ENCODE measurements at regions not wholly inside any gene's neighbourhood (a gene's known extent, or its start where the extent isn't known, plus 50 kb on each side); places are given as distances from the start of the nearest gene placed in this dataset.

DNA sequence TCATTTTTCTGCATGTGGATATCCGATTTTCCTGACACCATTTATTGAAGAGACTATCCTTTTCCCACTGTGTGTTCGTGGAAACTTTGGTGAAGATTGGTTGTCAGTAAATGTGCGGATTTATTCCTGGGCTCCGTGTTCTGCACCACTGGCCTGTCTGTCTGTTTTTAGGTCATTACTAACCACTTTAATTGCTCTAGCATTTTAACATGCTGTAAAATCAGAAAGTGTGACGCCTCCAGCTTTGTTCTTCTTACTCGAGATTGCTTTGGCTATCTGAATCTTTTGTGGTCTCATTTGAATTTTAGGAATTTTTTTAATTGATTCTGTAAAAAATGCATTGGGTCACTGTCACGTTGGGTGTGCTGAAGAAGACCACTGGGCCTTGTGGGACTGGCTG lies 1458.7 kb downstream of the AACS start:
- no peaks in the 10 kb centered on the region for H4K20me1 ChIP-seq (ENCODE audit: insufficient read depth)
- no peaks in the 10 kb centered on the region for H3K27me3 ChIP-seq (ENCODE audit: insufficient read depth, low read depth, low read length)
- no peak overlapping the region for H3K4me2 ChIP-seq (ENCODE audit: low read length)
- no peak overlapping the region for H3K9ac ChIP-seq (ENCODE audit: low read length)
- H3K79me2 ChIP-seq (replicated peaks; ENCODE audit: insufficient read depth, low read length) = no peaks in the 10 kb centered on the region
- H2AFZ ChIP-seq (ENCODE audit: low read depth, low read length) = no peak overlapping the region
- H3K27ac ChIP-seq (ENCODE audit: low read length) = no peak overlapping the region
- no peaks in the 10 kb centered on the region for H3K9me3 ChIP-seq (ENCODE audit: low read length)
- no peaks in the 10 kb centered on the region for H3F3A ChIP-seq (ENCODE audit: insufficient read depth, low read length, poor library complexity, severe bottlenecking)
- H3K9me2 ChIP-seq (ENCODE audit: insufficient read depth, low read length) = no peaks in the 10 kb centered on the region
- no peak for TF ChIP-seq EZH2 (IDR thresholded peaks at IDR 0.05; ENCODE audit: borderline replicate concordance, insufficient read depth, low read length, poor library complexity, severe bottlenecking)
- no peak for TF ChIP-seq RAD21 (conservative IDR thresholded peaks at IDR 0.05)
- no peak for TF ChIP-seq MXI1 (conservative IDR thresholded peaks at IDR 0.05; ENCODE audit: poor library complexity, severe bottlenecking)
- TF ChIP-seq, protein P1, sequence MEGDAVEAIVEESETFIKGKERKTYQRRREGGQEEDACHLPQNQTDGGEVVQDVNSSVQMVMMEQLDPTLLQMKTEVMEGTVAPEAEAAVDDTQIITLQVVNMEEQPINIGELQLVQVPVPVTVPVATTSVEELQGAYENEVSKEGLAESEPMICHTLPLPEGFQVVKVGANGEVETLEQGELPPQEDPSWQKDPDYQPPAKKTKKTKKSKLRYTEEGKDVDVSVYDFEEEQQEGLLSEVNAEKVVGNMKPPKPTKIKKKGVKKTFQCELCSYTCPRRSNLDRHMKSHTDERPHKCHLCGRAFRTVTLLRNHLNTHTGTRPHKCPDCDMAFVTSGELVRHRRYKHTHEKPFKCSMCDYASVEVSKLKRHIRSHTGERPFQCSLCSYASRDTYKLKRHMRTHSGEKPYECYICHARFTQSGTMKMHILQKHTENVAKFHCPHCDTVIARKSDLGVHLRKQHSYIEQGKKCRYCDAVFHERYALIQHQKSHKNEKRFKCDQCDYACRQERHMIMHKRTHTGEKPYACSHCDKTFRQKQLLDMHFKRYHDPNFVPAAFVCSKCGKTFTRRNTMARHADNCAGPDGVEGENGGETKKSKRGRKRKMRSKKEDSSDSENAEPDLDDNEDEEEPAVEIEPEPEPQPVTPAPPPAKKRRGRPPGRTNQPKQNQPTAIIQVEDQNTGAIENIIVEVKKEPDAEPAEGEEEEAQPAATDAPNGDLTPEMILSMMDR (IDR thresholded peaks at IDR 0.05; ENCODE audit: poor library complexity, severe bottlenecking) = no peak
- TF ChIP-seq SMC3 (conservative IDR thresholded peaks at IDR 0.05; ENCODE audit: poor library complexity) = no peak
- TF ChIP-seq POLR2AphosphoS5 (IDR thresholded peaks at IDR 0.05) = no peak
- no peak for TF ChIP-seq TAF1 (IDR thresholded peaks at IDR 0.05; ENCODE audit: low read depth)
- TF ChIP-seq, protein P2, sequence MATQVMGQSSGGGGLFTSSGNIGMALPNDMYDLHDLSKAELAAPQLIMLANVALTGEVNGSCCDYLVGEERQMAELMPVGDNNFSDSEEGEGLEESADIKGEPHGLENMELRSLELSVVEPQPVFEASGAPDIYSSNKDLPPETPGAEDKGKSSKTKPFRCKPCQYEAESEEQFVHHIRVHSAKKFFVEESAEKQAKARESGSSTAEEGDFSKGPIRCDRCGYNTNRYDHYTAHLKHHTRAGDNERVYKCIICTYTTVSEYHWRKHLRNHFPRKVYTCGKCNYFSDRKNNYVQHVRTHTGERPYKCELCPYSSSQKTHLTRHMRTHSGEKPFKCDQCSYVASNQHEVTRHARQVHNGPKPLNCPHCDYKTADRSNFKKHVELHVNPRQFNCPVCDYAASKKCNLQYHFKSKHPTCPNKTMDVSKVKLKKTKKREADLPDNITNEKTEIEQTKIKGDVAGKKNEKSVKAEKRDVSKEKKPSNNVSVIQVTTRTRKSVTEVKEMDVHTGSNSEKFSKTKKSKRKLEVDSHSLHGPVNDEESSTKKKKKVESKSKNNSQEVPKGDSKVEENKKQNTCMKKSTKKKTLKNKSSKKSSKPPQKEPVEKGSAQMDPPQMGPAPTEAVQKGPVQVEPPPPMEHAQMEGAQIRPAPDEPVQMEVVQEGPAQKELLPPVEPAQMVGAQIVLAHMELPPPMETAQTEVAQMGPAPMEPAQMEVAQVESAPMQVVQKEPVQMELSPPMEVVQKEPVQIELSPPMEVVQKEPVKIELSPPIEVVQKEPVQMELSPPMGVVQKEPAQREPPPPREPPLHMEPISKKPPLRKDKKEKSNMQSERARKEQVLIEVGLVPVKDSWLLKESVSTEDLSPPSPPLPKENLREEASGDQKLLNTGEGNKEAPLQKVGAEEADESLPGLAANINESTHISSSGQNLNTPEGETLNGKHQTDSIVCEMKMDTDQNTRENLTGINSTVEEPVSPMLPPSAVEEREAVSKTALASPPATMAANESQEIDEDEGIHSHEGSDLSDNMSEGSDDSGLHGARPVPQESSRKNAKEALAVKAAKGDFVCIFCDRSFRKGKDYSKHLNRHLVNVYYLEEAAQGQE (IDR thresholded peaks at IDR 0.05; ENCODE audit: borderline replicate concordance) = no peak
- no peak for TF ChIP-seq EP300 (conservative IDR thresholded peaks at IDR 0.05; ENCODE audit: poor library complexity, severe bottlenecking)
- no peaks in the 10 kb centered on the region for H3K36me3 ChIP-seq (ENCODE audit: insufficient read depth, low read length)
- no peak overlapping the region for H3K4me3 ChIP-seq (ENCODE audit: low read length)

DNA sequence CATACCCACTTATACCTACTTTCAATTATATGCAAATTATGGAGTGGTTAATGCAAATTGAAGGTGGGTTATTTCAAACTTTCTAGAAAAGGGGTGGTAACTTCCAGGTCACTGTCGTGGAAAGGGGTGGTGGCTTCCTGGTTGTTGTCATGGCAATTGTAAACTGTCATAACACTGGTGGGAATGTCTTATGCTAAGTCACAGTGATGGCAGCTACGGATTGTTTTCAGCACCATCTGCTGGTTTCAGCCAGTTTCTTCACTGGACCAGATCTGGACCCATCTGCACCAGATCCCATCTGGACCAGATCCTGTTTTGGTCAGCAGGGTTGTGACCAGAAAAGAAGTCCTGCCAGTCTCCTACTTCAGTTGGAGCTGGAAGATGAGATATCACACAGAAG lies 1469.3 kb downstream of the AACS start:
- Histone ChIP-seq H3K9me2 (ENCODE audit: insufficient read depth, low read length) (no peaks in the 10 kb centered on the region), H3K27ac (ENCODE audit: low read length) (no peak overlapping the region), H3K4me3 (ENCODE audit: low read length) (no peak overlapping the region), H3K9me3 (ENCODE audit: low read length) (no peaks in the 10 kb centered on the region), H3K9ac (ENCODE audit: low read length) (no peak overlapping the region), H3F3A (ENCODE audit: insufficient read depth, low read length, poor library complexity, severe bottlenecking) (no peaks in the 10 kb centered on the region), H3K4me2 (ENCODE audit: low read length) (no peak overlapping the region), H2AFZ (ENCODE audit: low read depth, low read length) (no peak overlapping the region), H4K20me1 (ENCODE audit: insufficient read depth) (no peaks in the 10 kb centered on the region), H3K36me3 (ENCODE audit: insufficient read depth, low read length) (no peaks in the 10 kb centered on the region), H3K27me3 (ENCODE audit: insufficient read depth, low read depth, low read length) (no peaks in the 10 kb centered on the region), H3K79me2 (replicated peaks; ENCODE audit: insufficient read depth, low read length) (no peaks in the 10 kb centered on the region)
- no peak for TF ChIP-seq RAD21 (conservative IDR thresholded peaks at IDR 0.05)
- TF ChIP-seq, protein P1 (IDR thresholded peaks at IDR 0.05; ENCODE audit: poor library complexity, severe bottlenecking) = peak; percentile 29
